NCI-H2171 (cell line): ENCODE measurements at regions not wholly inside any gene's neighbourhood (a gene's known extent, or its start where the extent isn't known, plus 50 kb on each side); places are given as distances from the start of the nearest gene placed in this dataset.
"Not testable (repeated sequence)": the region's sequence is repeated elsewhere in the genome, so short reads cannot be mapped to it uniquely, and the experiment has no call there.

Experiments used
- DNase-seq: peaks from one replicate; lab custom pipeline; 2025; lab: John Stamatoyannopoulos, UW

- DNase-seq = not testable (repeated sequence)
Measured at GRCh38 chr21:28281357-28281756, 711.3 kb downstream of the LTN1 start.

GRCh38 chr21:28280611-28281010 lies 712.1 kb downstream of the LTN1 start:
- DNase-seq = no peak

GRCh38 chr21:28277324-28277723 lies 715.4 kb downstream of the LTN1 start:
- DNase-seq = no peak

DNA sequence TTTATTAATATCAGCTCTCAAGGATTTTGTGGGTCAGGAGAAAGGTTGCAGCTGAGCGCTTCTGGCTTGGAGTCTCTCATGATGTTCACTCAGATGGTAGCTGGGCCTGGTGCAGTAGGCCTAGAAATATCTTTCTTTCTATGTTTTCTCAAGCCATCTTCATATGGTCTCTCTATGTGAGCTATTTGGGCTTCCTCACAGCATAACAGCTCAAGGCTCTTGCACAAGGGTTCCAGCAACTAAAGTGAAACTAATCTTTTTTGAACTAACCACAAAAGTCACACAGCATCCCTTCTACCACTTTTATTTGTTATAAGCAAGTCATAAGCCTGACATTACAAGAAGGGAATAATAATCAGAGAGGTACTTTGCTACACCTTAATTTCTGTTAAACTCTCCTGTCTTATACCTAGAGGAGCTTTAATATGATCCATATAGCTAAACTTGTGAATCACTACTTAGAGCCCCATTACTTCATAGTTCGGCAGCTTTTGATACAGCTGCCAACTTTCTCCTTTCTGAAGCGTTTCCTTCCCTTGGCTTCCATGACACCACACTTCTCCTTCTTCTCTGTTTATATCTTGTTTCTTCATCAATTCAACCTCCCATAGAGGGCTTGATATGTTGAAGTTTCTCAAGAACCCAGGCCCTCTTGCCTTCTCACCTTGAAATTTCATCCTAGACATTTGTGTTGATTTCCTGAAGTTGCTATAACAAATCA lies 720.2 kb downstream of the LTN1 start:
- no peak for DNase-seq

DNA sequence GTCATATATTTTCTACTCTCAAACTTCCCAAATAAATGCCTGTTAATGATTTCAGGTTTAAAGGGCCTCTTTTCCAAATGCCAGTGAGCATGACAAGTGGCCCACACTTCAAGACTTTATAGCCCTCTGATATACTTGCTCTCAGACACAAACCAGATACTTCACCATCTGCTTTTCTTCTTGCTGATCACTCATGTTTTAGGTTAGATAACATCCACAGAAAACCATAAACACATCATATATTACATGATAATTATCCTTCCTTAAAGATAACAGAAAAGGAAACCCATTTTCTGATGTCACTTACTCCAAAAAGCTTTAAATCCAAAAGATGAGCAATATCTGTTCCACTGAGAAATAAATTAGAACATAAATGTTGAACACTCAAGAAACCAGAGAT lies 723.5 kb downstream of the LTN1 start:
- no peak for DNase-seq

GRCh38 chr21:28268685-28269084 lies 724.0 kb downstream of the LTN1 start:
- no peak for DNase-seq

- no peak for DNase-seq
Measured at GRCh38 chr21:28267449-28267848, 725.2 kb downstream of the LTN1 start.

GRCh38 chr21:28266061-28266460 lies 726.6 kb downstream of the LTN1 start:
- no peak for DNase-seq

DNA sequence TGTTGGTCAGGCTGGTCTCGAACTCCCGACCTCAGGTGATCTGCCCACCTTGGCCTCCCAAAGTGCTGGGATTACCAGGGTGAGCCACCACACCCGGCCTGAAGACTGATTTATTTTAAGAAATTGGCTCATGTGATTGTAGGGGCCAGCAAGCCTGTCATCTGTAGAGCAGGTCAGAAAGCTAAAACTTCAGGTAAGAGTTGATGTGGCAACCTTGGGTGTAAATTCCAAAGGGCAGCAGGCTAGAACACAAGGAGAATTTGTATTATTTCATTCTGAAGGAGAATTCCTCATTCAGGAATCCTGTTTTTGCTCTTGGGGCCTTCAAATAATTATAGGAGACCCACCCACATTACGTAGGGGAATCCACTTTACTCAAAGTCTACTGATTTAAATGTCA lies 728.7 kb downstream of the LTN1 start:
- DNase-seq = no peak

DNA sequence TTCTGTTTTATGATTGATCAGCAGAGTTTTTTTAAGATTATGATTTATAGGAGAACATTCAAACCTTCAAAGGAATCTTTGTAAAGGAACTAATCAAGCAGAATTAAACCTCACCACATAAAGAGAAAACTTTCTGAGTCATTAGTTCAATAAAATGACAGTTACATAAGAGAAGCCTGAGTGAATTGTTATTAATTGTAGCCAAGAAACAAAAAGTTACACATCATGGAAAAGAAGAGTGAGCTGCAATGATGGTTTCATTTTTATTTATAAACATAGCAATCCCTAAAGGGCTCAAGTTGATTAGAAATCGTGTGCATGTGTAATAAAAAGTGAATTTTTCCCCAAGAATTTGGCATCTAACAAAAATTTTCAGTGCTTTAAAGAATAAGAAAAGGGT lies 731.4 kb downstream of the LTN1 start:
- no peak for DNase-seq

- no peak for DNase-seq
Measured at GRCh38 chr21:28257276-28257675, 735.4 kb downstream of the LTN1 start.

DNA sequence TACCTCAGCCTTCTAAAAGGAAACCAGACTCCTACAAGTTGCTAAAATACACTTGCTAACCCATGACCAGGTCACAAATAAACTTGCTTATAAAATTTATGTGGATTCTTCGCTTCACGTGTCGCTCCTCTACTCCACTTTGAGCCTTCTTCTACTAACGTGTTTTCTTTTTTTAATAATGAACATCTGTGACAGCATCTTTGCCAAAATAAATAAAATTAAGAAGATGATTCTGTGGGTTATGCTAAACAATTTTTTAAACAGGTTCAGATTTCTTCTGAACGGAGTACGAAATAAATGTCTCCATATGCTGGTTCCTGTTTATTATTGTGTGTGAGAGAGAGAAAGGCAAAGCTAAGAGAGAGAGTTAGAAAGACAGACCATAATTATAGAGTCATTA lies 735.8 kb downstream of the LTN1 start:
- no peak for DNase-seq

DNA sequence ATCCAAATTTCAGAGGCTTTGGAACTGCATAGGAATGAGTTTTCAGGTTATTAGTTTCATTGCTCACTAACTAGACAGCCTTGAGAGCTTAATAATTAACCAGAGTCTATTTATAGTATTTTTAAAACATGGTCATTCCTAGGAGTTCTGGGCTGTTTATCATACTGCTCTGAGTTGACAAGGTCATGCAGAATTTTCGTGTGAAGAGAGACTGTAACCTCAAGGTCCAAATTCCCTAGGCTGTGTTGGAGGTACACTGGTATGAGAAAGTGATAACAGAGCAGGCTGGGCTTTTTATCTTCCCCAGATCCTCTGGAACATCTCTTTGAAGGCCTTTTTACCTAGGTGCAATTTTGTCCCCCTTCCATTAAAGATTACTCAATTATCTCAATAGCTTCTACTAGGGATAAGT lies 736.3 kb downstream of the LTN1 start:
- DNase-seq = no peak

DNA sequence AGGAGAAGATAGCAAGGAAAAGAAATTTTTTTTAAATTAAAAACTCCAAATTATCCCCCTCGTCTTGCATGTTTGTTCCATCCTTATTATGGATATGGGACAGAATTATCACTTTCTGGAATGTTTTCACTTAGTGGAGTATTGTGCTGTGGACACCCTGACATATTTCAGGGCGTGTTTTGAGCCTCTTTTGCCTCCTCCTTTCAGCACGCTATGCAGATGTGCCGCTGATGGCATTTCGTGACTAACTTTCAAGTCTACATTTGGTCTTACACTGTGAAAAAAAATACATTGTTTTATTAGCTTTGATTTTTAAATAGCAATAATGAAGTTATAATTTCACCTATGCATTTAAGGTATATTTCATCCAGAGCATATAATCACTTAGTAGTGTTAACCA lies 738.7 kb downstream of the LTN1 start:
- no peak for DNase-seq

- no peak for DNase-seq
Measured at GRCh38 chr21:28253338-28253737, 739.3 kb downstream of the LTN1 start.

DNA sequence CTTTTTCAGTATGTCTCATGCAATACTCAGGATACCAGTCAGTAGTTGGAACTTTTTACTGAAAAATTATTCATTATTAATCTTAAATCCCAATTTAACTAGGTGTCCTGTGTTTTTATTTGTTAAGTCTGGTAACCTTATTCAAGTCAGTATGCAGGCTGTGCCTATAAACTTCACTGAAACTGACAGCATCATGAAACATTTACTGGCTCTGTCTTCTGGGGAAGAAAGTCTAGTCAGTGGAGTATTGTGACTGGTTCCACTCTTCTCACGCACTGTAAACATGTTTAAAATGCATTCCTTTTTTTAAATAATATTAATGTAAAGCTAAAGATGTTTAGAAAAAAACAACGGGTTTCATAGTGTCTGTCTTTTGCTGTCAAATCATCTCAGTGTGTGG lies 739.7 kb downstream of the LTN1 start:
- no peak for DNase-seq

- no peak for DNase-seq
Measured at GRCh38 chr21:28250946-28251345, 741.7 kb downstream of the LTN1 start.

DNA sequence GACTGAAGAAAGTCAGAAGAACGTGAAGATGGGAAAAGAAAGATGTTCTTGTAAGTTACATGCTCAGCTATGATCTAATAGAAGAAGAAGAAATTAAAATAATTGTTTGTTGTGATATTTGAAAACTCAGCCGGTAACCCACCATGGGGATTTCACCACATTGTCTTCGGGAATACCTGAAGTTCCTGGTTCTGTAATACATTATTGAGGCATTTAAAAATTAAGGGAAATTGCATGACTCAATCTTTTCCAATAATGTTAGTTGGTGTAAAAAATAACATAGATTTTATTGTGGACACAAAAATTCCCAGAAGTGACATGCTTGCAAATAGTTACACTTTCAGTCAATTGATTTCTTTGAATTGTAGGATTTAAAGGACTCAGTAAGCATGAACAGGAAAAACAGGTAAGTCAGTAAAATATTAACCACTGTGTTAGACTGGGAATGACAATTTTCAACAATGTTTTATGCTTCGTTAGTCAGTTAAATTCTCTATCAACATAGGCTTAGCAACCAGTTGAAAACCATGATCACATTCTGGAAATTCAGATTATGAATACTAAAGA lies 745.1 kb downstream of the LTN1 start:
- DNase-seq = no peak

- DNase-seq = no peak
Measured at GRCh38 chr21:28240586-28240985, 752.1 kb downstream of the LTN1 start.

GRCh38 chr21:28239340-28239739 lies 753.3 kb downstream of the LTN1 start:
- DNase-seq = no peak

- DNase-seq = no peak
Measured at GRCh38 chr21:28237661-28238060, 755.0 kb downstream of the LTN1 start.

- no peak for DNase-seq
Measured at GRCh38 chr21:28235169-28235895, 757.3 kb downstream of the LTN1 start.

- no peak for DNase-seq
Measured at GRCh38 chr21:28234326-28234725, 758.4 kb downstream of the LTN1 start.
